HEK293 (cell line): ENCODE measurements at regions not wholly inside any gene's neighbourhood (a gene's known extent, or its start where the extent isn't known, plus 50 kb on each side); places are given as distances from the start of the nearest gene placed in this dataset.

Experiments used
- CTCF ChIA-PET: fragments of 350-600 bp; formaldehyde crosslinking; extraction: SDS; loops from one replicate; lab custom pipeline; 2021; ENCODE audit warnings: antibody characterized with exemption; lab: Yijun Ruan, JAX
- POLR2A ChIA-PET: fragments of 300-600 bp; formaldehyde crosslinking; extraction: SDS; loops from one replicate; lab custom pipeline; 2020; ENCODE audit warnings: antibody characterized with exemption, inconsistent platforms; lab: Yijun Ruan, JAX
- H3K27ac ChIP-seq: fragments of 200-500 bp; sonication (Bioruptor generic); 2 replicates; pipeline ENCODE4 v1.5.1; 2014; ENCODE audit warnings: low read depth, low read length, control low read depth, inconsistent platforms; ENCODE audit errors: extremely low read depth
- H3K36me3 ChIP-seq, 2 experiments: fragments of 200-500 bp in 1 of 2; sonication (Bioruptor generic) in 1 of 2; 1 replicate in 1 of 2; 2 replicates in 1 of 2; pipeline ENCODE4 v1.5.1; 2014 to 2017; ENCODE audit warnings: inconsistent platforms in 2 of 2, low read length in 2 of 2; ENCODE audit not compliant: control insufficient read depth in 2 of 2, insufficient read depth in 1 of 2
- H3K4me1 ChIP-seq: fragments of 200-500 bp; sonication (Bioruptor generic); 2 replicates; pipeline ENCODE4 v1.5.1; 2014; ENCODE audit warnings: mild to moderate bottlenecking, low read length, inconsistent platforms; ENCODE audit not compliant: control insufficient read depth, insufficient read depth
- H3K4me3 ChIP-seq: 2 replicates; pipeline ENCODE4 v1.5.1; 2011; ENCODE audit warnings: low read depth, mild to moderate bottlenecking, control low read depth, low read length, moderate library complexity
- H3K9me3 ChIP-seq: fragments of 200-500 bp; sonication (Bioruptor generic); 2 replicates; pipeline ENCODE4 v1.5.1; 2014; ENCODE audit warnings: low read depth, low read length, inconsistent platforms; ENCODE audit not compliant: control insufficient read depth, insufficient read depth
- CTCF ChIP-seq: fragments of 450-650 bp; formaldehyde crosslinking; IDR thresholded peaks from 2 replicates; pipeline ENCODE4 v1.5.1; 2016; ENCODE audit warnings: missing biosample characterization, missing genetic modification characterization
- ELK4 ChIP-seq: IDR thresholded peaks from 2 replicates; pipeline ENCODE4 v1.6.1; 2011; ENCODE audit warnings: mild to moderate bottlenecking, low read depth, low read length, borderline replicate concordance
- GLIS1 ChIP-seq: fragments of 450-650 bp; formaldehyde crosslinking; IDR thresholded peaks from 2 replicates; pipeline ENCODE4 v1.5.1; 2016; ENCODE audit warnings: missing biosample characterization, missing genetic modification characterization
- SCRT1 ChIP-seq: fragments of 450-650 bp; formaldehyde crosslinking; IDR thresholded peaks from 2 replicates; pipeline ENCODE4 v1.5.1; 2016; ENCODE audit warnings: missing biosample characterization, missing genetic modification characterization, borderline replicate concordance
- SETDB1 ChIP-seq: IDR thresholded peaks from one replicate; pipeline ENCODE4 v1.6.1; 2017; ENCODE audit warnings: mild to moderate bottlenecking, low read length, moderate library complexity, mixed read lengths; ENCODE audit not compliant: insufficient read length
- ZIC2 ChIP-seq: fragments of 450-650 bp; formaldehyde crosslinking; IDR thresholded peaks from 2 replicates; pipeline ENCODE4 v1.5.1; 2016; ENCODE audit warnings: missing biosample characterization, missing genetic modification characterization
- ZNF138 ChIP-seq: fragments of 450-650 bp; formaldehyde crosslinking; IDR thresholded peaks from 2 replicates; pipeline ENCODE4 v1.5.1; 2016; ENCODE audit warnings: missing biosample characterization, missing genetic modification characterization, borderline replicate concordance
- ZNF2 ChIP-seq: fragments of 450-650 bp; formaldehyde crosslinking; IDR thresholded peaks from 2 replicates; pipeline ENCODE4 v1.5.1; 2016; ENCODE audit warnings: missing biosample characterization, missing genetic modification characterization
- ZNF274 ChIP-seq, 2 experiments: fragments of 200-500 bp in 1 of 2; fragments of 450-650 bp in 1 of 2; sonication (Bioruptor generic) in 1 of 2; formaldehyde crosslinking in 1 of 2; IDR thresholded peaks; 2 replicates each; pipeline versions ENCODE4 v1.5.1 to v1.6.1; 2014 to 2016; ENCODE audit warnings: borderline replicate concordance in 1 of 2, inconsistent platforms in 1 of 2, low read length in 1 of 2, missing biosample characterization in 1 of 2, missing genetic modification characterization in 1 of 2
- ZNF324 ChIP-seq: fragments of 450-650 bp; formaldehyde crosslinking; IDR thresholded peaks from 2 replicates; pipeline ENCODE4 v1.5.1; 2016; ENCODE audit warnings: missing biosample characterization, missing genetic modification characterization
- ZNF404 ChIP-seq: fragments of 450-650 bp; formaldehyde crosslinking; IDR thresholded peaks from 2 replicates; pipeline ENCODE4 v1.5.1; 2017; ENCODE audit warnings: missing biosample characterization, missing genetic modification characterization
- ZNF510 ChIP-seq: fragments of 450-650 bp; formaldehyde crosslinking; IDR thresholded peaks from 2 replicates; pipeline ENCODE4 v1.5.1; 2018; ENCODE audit warnings: mild to moderate bottlenecking, missing genetic modification characterization, missing biosample characterization; ENCODE audit not compliant: insufficient replicate concordance
- ZNF518A ChIP-seq: fragments of 450-650 bp; formaldehyde crosslinking; conservative IDR thresholded peaks from 2 replicates; pipeline ENCODE4 v1.5.1; 2016; ENCODE audit warnings: low read depth, missing biosample characterization, missing genetic modification characterization
- ZNF521 ChIP-seq: fragments of 450-650 bp; formaldehyde crosslinking; IDR thresholded peaks from 2 replicates; pipeline ENCODE4 v1.5.1; 2017; ENCODE audit warnings: missing biosample characterization, mild to moderate bottlenecking, missing genetic modification characterization
- ZNF654 ChIP-seq: fragments of 450-650 bp; formaldehyde crosslinking; IDR thresholded peaks from 2 replicates; pipeline ENCODE4 v1.5.1; 2016; ENCODE audit warnings: low read depth, missing biosample characterization, missing genetic modification characterization
- ZNF792 ChIP-seq: fragments of 450-650 bp; formaldehyde crosslinking; IDR thresholded peaks from 2 replicates; pipeline ENCODE4 v1.5.1; 2016; ENCODE audit warnings: missing biosample characterization, missing genetic modification characterization

GRCh38 chr7:32204361-32205018 is 134.3 kb upstream of the PDE1C start:
- POLR2A ChIA-PET, result no interaction called here

GRCh38 chr7:32200646-32201045 is 130.4 kb upstream of the PDE1C start:
- Histone ChIP-seq H3K4me3 (no peak overlapping the region), H3K9me3 (no peaks in the 10 kb centered on the region), H3K27ac (no peak overlapping the region), H3K4me1 (no peaks in the 10 kb centered on the region), H3K36me3 (no peaks in the 10 kb centered on the region)
- POLR2A ChIA-PET, result no interaction called here
- CTCF ChIA-PET, result interaction anchor here (0.6 to 1.1 kb wide), 2 partner anchors 8 to 457 kb away, joined by 3 read pairs; no protein-coding TSS in a partner anchor
- TF ChIP-seq ZNF2 (tag by site-specific recombination) (no peak), ZNF510 (no peak), ZNF518A (no peak), ZNF792 (no peak)

More at GRCh38 chr7:32204361-32205018, 134.3 kb upstream of the PDE1C start:
- peak; percentile 54 for TF ChIP-seq ZNF654
- no peak for TF ChIP-seq ZNF138
- TF ChIP-seq ZNF274 (IDR thresholded peaks at IDR 0.05; ENCODE audit: low read length), result no peak
- no peak for TF ChIP-seq ZNF274 (tag by site-specific recombination; IDR thresholded peaks at IDR 0.05; ENCODE audit: borderline replicate concordance)
- TF ChIP-seq ZNF324 (tag by site-specific recombination), result no peak
- no peak for TF ChIP-seq GLIS1 (tag by site-specific recombination)
- TF ChIP-seq CTCF (tag by site-specific recombination), result peak; percentile 63
- TF ChIP-seq ELK4, result no peak
- no peak for TF ChIP-seq ZIC2 (tag by site-specific recombination)
- TF ChIP-seq ZNF521, result no peak
- Histone ChIP-seq H3K4me3 (no peak overlapping the region), H3K27ac (no peak overlapping the region), H3K36me3 (no peaks in the 10 kb centered on the region), H3K9me3 (no peaks in the 10 kb centered on the region), H3K4me1 (no peaks in the 10 kb centered on the region)
- CTCF ChIA-PET, result interaction anchor here (0.6 to 5.2 kb wide), 23 partner anchors 11 to 1070 kb away, joined by 3 to 62 read pairs (median 4); no protein-coding TSS in a partner anchor

GRCh38 chr7:32194537-32194936 is 124.3 kb upstream of the PDE1C start:
- POLR2A ChIA-PET, result no interaction called here
- Histone ChIP-seq H3K36me3 (no peaks in the 10 kb centered on the region), H3K27ac (no peak overlapping the region), H3K4me3 (no peak overlapping the region), H3K9me3 (no peaks in the 10 kb centered on the region), H3K4me1 (no peaks in the 10 kb centered on the region)
- TF ChIP-seq SETDB1 (peak; percentile 80), ZNF404 (tag by site-specific recombination) (no peak), SCRT1 (tag by site-specific recombination) (no peak)
- CTCF ChIA-PET, result no interaction called here
